HG02852 (cell line): ENCODE measurements at regions not wholly inside any gene's neighbourhood (a gene's known extent, or its start where the extent isn't known, plus 50 kb on each side); places are given as distances from the start of the nearest gene placed in this dataset.

Experiments used
- ATAC-seq: cut with Tn5 transposase; IDR thresholded peaks from one replicate; pipeline ENCODE4 v1.9.1; 2021; ENCODE audit warnings: mild to moderate bottlenecking, moderate library complexity; ENCODE audit not compliant: unreplicated experiment

DNA sequence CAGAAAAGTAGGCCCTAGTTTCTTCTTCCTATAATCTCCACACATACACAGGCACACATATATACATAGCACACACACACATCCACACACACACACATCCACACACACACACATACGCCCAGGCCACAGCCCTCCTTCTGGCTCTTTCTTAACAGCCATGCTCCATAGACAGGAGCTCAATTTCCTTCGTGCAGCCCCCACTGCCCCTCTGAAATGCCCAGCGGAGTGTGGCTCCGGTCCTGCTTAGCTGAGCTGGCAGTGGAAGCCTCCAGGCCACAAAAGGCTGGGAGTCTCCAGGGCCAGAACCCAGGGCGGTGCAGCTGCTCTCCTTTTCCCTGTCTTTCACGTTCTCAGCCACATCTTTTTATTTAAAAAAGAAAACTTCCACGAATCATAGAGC lies 282.9 kb upstream of the IGFBP3 start:
- no peak for ATAC-seq

GRCh38 chr7:46202379-46202778 lies 281.3 kb upstream of the IGFBP3 start:
- ATAC-seq = no peak

DNA sequence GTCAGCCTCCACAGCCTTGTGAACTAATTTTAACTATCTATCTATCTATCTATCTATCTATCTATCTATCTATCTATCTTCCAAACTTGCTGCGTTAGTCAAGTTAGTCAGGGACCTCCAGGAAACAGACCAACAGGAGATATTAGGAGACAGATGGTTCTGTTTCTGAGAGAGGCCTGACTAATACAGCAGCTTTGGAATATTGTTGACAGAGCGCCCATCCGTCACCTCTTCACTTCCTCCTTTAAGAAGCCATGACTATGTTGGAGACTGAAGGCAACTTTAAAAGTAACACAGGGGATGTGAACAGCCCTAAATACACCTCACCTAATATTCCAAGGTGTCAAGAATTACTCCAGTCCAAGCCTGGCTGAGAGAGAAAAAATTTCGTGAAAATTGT lies 280.9 kb upstream of the IGFBP3 start:
- no peak for ATAC-seq

GRCh38 chr7:46198701-46199100 lies 277.6 kb upstream of the IGFBP3 start:
- ATAC-seq = no peak

GRCh38 chr7:46197785-46198540 lies 276.9 kb upstream of the IGFBP3 start:
- no peak for ATAC-seq

DNA sequence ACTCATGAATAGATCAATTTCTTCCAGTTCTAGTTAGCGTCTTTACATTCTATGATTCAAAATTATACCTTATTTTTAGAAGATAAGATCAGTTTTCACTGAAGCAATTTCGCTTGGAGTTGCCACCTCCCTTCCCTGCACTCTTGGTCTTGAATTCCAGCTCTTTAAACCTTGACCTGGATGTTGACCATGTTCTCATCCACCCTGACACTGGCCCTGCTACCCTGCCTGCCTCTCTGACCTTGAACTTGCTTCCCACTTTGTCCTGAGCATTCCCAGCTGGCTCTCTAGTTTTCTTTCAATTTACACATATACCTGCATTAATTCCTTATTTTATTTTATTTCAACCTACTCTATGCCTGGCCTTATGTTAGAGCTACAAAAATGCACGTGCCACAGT lies 274.9 kb upstream of the IGFBP3 start:
- no peak for ATAC-seq

GRCh38 chr7:46192271-46192670 lies 271.2 kb upstream of the IGFBP3 start:
- ATAC-seq = no peak

- ATAC-seq = no peak
Measured at GRCh38 chr7:46191776-46192175, 270.7 kb upstream of the IGFBP3 start.

GRCh38 chr7:46191296-46191695 lies 270.2 kb upstream of the IGFBP3 start:
- no peak for ATAC-seq

- ATAC-seq = no peak
Measured at GRCh38 chr7:46189255-46189790, 268.3 kb upstream of the IGFBP3 start.

- no peak for ATAC-seq
Measured at GRCh38 chr7:46186131-46186530, 265.1 kb upstream of the IGFBP3 start.

- ATAC-seq = no peak
Measured at GRCh38 chr7:46179061-46179610, 258.1 kb upstream of the IGFBP3 start.

- ATAC-seq = no peak
Measured at GRCh38 chr7:46178661-46179060, 257.6 kb upstream of the IGFBP3 start.

DNA sequence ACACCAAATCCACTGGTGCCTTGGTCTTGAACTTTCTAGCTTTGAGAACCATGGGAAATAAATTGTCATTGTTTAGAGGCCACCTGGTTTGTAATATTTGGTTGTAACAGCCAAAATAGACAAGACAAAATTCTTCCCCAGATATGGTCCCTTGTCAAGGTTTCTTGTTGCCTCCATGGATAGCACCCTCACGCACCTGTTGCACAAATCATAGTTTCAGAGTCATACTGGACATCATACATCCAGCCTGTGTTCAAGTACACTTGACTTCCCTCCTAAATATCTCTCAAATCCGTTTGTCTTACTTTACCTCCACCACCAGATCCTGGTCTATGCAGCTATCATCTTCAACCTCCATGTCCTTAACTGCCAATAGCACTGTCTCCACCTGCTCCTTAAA lies 256.7 kb upstream of the IGFBP3 start:
- ATAC-seq = no peak

GRCh38 chr7:46175221-46175620 lies 254.1 kb upstream of the IGFBP3 start:
- ATAC-seq = no peak

- no peak for ATAC-seq
Measured at GRCh38 chr7:46174196-46174580, 253.1 kb upstream of the IGFBP3 start.

DNA sequence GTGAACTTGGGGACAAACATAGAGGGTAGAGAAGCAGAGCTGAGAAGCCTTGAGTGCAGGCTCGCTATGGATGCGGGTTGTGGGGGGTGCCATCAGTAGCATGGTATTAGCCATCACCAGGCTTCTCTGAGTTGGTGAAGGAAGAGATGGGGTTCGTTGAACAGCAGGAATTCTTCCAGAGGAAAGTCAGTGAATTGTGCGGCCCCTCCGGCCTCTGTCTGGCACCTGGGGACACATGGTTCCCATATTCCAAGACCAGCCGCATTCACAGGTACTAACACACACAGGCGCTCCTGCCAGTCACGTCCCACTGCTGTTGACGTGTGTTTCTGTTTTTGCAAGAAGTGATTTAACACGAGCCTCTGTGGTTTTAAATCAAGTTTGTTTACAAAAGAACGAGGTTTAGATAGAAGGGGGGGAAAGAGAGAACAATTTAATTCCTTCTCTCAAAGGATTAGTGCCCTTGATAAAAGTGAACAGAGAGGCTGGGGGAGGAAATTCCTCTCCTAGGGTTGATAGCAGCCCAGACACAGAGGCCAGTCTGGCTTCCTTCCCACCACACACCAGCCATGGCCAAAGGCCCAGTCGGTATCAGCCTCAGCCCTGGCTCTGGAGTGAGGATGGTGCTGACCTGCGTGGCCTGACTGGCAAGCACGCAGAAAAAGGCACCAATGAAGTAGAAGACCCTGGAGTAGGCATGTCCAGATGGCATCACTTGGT lies 252.6 kb upstream of the IGFBP3 start:
- no peak for ATAC-seq

DNA sequence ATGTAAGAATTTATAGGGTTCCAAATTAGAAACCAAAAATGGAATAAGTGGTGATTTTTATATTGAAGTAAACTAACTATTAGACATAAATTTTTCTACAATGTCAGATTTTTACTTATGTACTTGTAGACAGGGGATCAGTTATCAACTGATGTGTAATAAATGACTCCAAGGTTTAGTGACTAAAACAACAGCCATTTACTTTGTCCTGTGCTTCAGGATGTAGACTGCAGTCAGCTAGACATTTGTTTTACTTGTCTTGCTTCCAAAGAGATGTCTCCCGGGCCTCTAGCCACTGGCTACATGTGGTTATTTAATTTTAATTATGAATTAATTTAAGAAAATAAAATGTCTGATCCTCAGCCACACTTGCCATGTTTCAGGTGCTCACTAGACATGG lies 249.7 kb upstream of the IGFBP3 start:
- no peak for ATAC-seq

DNA sequence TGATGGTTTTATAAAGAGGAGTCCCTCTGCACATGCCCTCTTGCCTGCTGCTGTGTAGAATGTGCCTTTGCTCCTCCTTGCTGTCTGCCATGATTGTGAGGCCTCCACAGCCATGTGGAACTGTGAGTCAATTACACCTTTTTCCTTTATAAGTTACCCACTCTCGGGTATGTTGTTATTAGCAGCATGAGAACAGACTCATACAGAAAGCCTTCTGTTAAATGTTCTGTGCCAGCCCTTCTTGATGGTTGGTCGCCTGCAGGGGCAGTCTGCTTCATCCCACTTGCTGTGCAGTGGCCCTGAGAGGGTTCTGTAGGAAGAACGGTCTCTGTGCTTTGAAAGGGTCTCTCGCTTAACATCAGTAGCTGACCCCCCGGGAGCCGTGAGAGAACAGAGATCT lies 248.9 kb upstream of the IGFBP3 start:
- no peak for ATAC-seq

GRCh38 chr7:46169384-46169755 lies 248.3 kb upstream of the IGFBP3 start:
- no peak for ATAC-seq

DNA sequence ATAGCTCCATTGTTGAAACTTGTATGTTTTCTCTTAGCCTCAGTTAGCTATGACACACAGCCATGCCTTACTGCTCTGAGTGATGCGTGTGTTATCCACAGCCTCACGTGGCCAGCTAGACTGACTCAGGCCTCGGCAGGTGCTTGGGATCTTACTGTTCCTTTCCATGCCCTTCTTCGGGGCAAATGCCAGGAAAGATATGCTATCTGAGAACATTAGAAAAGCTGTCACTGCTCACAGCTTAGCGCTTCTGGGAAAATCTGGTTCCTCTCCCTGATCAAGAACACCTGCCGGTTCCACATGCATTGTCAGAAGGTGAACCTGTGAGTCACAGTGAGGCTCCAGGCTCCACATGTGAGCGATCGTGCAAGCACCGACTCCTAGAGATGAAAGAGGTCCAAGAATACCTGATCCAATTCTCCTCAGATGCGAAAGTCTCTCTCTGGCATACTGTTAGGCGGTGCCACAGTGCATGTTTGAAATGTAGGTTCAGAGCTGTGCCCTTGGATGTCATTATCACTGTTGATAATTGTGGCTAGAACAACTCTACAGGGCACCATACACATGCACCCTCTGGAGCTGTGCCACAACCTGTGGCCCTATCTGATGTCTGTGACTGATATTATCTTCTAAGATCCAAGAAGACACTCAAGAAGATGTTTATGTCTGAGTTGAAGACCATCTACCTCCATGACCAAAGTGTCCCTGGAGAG lies 247.8 kb upstream of the IGFBP3 start:
- no peak for ATAC-seq
